PC-3 (cell line): ENCODE measurements at regions not wholly inside any gene's neighbourhood (a gene's known extent, or its start where the extent isn't known, plus 50 kb on each side); places are given as distances from the start of the nearest gene placed in this dataset.

Experiments used
- ATAC-seq: fragments of 200-7000 bp; cut with Tn5 transposase; 2 replicates; pipeline ENCODE4 v1.9.1; 2020; ENCODE audit warnings: mild to moderate bottlenecking, moderate library complexity
- BruUV-seq: library from RNA; stranded (reverse); fragments of 400-500 nt; replicated peaks from 2 replicates; lab custom pipeline; 2021; lab: Mats Ljungman, UMichigan
- CTCF ChIA-PET: fragments of 300-600 bp; sonication (Branson Sonifier 250); formaldehyde crosslinking; loops from one replicate; lab custom pipeline; 2022; ENCODE audit warnings: antibody characterized with exemption; lab: Charles Lee
- POLR2A ChIA-PET: fragments of 300-600 bp; sonication (Branson Sonifier 250); formaldehyde crosslinking; loops from one replicate; lab custom pipeline; 2022; ENCODE audit warnings: antibody characterized with exemption; ENCODE audit not compliant: unreplicated experiment; lab: Charles Lee
- DNase-seq: peaks from one replicate; pipeline ENCODE4 v3.0.0-alpha.2; 2015
- H2AFZ ChIP-seq: fragments of 300-600 bp; sonication (generic); 2 replicates; pipeline ENCODE4 v1.6.0; 2016; ENCODE audit warnings: antibody characterized with exemption, low read length
- H3F3A ChIP-seq: fragments of 300-600 bp; sonication (generic); one replicate; pipeline ENCODE4 v1.6.0; 2017; ENCODE audit warnings: antibody characterized with exemption, low read length, control low read depth, mild to moderate bottlenecking; ENCODE audit not compliant: unreplicated experiment
- H3K27ac ChIP-seq: fragments of 300-600 bp; sonication (generic); 2 replicates; pipeline ENCODE4 v1.5.1; 2016; ENCODE audit warnings: mild to moderate bottlenecking, low read length
- H3K27me3 ChIP-seq: fragments of 300-600 bp; sonication (generic); 2 replicates; pipeline ENCODE4 v1.6.1; 2016; ENCODE audit warnings: low read length, mixed read lengths
- H3K36me3 ChIP-seq: fragments of 300-600 bp; sonication (generic); 2 replicates; pipeline ENCODE4 v1.6.1; 2016; ENCODE audit warnings: low read depth, mixed run types, low read length, mixed read lengths
- H3K4me1 ChIP-seq: fragments of 300-600 bp; sonication (generic); 2 replicates; pipeline ENCODE4 v1.5.1; 2016; ENCODE audit warnings: low read length; ENCODE audit not compliant: insufficient read depth
- H3K4me2 ChIP-seq: fragments of 300-600 bp; sonication (generic); 2 replicates; pipeline ENCODE4 v1.6.0; 2016; ENCODE audit warnings: low read length
- H3K4me3 ChIP-seq: fragments of 300-600 bp; sonication (generic); 2 replicates; pipeline ENCODE4 v1.5.1; 2016; ENCODE audit warnings: mild to moderate bottlenecking, low read length, mixed read lengths
- H3K79me2 ChIP-seq: fragments of 300-600 bp; sonication (generic); 2 replicates; pipeline ENCODE4 v1.6.1; 2017; ENCODE audit warnings: low read length, mixed read lengths
- H3K9ac ChIP-seq: fragments of 300-600 bp; sonication (generic); 2 replicates; pipeline ENCODE4 v1.6.0; 2016; ENCODE audit warnings: mild to moderate bottlenecking, low read length
- H3K9me2 ChIP-seq: fragments of 300-600 bp; sonication (generic); replicated peaks from 2 replicates; pipeline ENCODE4 v1.6.1; 2016; ENCODE audit warnings: mixed run types, low read length, mixed read lengths
- H3K9me3 ChIP-seq: fragments of 300-600 bp; sonication (generic); 2 replicates; pipeline ENCODE4 v1.6.1; 2016; ENCODE audit warnings: low read length, mixed read lengths
- H4K20me1 ChIP-seq: fragments of 300-600 bp; sonication (generic); 2 replicates; pipeline ENCODE4 v1.6.1; 2016; ENCODE audit warnings: low read length, mixed read lengths
- CTCF ChIP-seq: fragments of 300-600 bp; sonication (generic); conservative IDR thresholded peaks from 2 replicates; pipeline ENCODE4 v1.5.1; 2017; ENCODE audit warnings: antibody characterized with exemption, low read depth, mild to moderate bottlenecking, low read length
- EZH2 ChIP-seq: fragments of 300-600 bp; sonication (generic); IDR thresholded peaks from one replicate; pipeline ENCODE4 v1.6.1; 2017; ENCODE audit warnings: antibody characterized with exemption, mild to moderate bottlenecking, low read length; ENCODE audit not compliant: unreplicated experiment
- EZH2phosphoT487 ChIP-seq: fragments of 300-600 bp; sonication (generic); IDR thresholded peaks from 2 replicates; pipeline ENCODE4 v1.6.1; 2018; ENCODE audit warnings: mild to moderate bottlenecking, antibody characterized with exemption, low read length, borderline replicate concordance
- intact Hi-C: fragments of 100-400 bp; cut with micrococcal nuclease; formaldehyde crosslinking; loops from 2 replicates; pipeline ENCODE4 v1.9.0; 2023

GRCh38 chrX:7446815-7447214 lies 298.9 kb upstream of the PUDP start:
- CTCF ChIA-PET, result no interaction called here
- H3K27ac ChIP-seq, result peak overlapping the region; percentile 34; the same call in 1 of the 2 replicates

DNA sequence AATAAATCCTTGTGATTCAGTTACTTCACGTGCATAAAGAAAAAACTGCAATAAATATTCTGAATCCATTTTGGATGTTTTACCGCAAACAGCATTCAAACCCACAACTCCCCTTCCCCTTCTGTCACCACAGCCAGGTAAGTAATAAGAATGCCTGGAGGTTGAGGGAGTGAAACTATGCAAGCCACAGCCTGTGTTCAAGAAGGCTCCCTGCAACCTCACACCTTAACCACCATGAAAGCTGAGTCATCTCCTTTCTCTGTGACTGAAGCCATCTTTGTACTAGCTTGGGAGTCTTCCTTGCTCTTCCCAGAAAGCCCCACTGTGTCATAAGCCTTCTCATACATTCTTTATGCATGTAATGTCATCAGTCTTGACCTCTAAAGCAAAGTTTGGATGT lies 297.0 kb upstream of the PUDP start:
- TF ChIP-seq CTCF, result no peak
- no peak for TF ChIP-seq EZH2phosphoT487
- no peak for TF ChIP-seq EZH2
- POLR2A ChIA-PET, result no interaction called here
- BruUV-seq, result no TSS peak
- CTCF ChIA-PET, result no interaction called here
- no peak overlapping the region for H3K27ac ChIP-seq
- no peak overlapping the region for H3K4me3 ChIP-seq
- DNase-seq (peak; percentile 59), ATAC-seq (no peak)
- intact Hi-C loops, result no loop called here
- peaks cover 13% of the 10 kb centered on the region for H3K4me1 ChIP-seq
- no peak overlapping the region for H3K9ac ChIP-seq
- H3K4me2 ChIP-seq, result no peak overlapping the region
- H3K27me3 ChIP-seq, result no peaks in the 10 kb centered on the region
- H3F3A ChIP-seq, result no peaks in the 10 kb centered on the region
- no peaks in the 10 kb centered on the region for H3K79me2 ChIP-seq
- no peak overlapping the region for H2AFZ ChIP-seq
- H3K36me3 ChIP-seq, result no peaks in the 10 kb centered on the region
- no peaks in the 10 kb centered on the region for H3K9me3 ChIP-seq
- H3K9me2 ChIP-seq, result no peaks in the 10 kb centered on the region
- no peaks in the 10 kb centered on the region for H4K20me1 ChIP-seq

More at GRCh38 chrX:7446815-7447214, 298.9 kb upstream of the PUDP start:
- DNase-seq (peak; percentile 83), ATAC-seq (no peak)
- POLR2A ChIA-PET, result no interaction called here
- no peak for TF ChIP-seq CTCF
- TF ChIP-seq EZH2, result no peak
- TF ChIP-seq EZH2phosphoT487, result no peak
- Histone ChIP-seq H4K20me1 (no peaks in the 10 kb centered on the region), H3K9me2 (no peaks in the 10 kb centered on the region), H3K27me3 (no peaks in the 10 kb centered on the region), H2AFZ (no peak overlapping the region), H3K4me3 (no peak overlapping the region), H3K79me2 (no peaks in the 10 kb centered on the region), H3K4me1 (peaks cover 13% of the 10 kb centered on the region), H3F3A (no peaks in the 10 kb centered on the region), H3K9me3 (no peaks in the 10 kb centered on the region), H3K4me2 (0 out of 2 replicates have a peak overlapping the region, but pooled peaks have one; percentile 8), H3K36me3 (no peaks in the 10 kb centered on the region), H3K9ac (no peak overlapping the region)
- intact Hi-C loops, result no loop called here
- no TSS peak for BruUV-seq

DNA sequence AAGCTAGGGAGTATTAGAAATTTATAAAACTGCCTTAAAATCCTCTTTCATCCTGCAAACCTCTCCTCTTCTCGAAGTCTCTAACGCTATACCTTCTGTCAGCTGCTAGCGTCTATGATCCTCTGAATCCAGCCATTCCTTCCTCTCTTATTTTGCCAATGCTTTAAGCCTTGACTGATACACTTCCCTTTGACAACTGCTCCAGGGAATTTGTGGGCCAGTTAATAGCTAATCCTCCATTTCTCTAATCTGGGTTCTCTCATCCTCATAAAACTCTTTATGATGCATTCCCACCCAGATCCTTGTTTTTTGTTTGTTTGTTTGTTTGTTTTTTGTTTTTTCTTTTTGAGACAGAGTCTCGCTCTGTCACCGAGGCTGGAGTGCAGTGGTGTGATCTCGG lies 293.6 kb upstream of the PUDP start:
- H3K9ac ChIP-seq, result no peak overlapping the region
- no peak overlapping the region for H2AFZ ChIP-seq
- no peak overlapping the region for H3K4me3 ChIP-seq
- TF ChIP-seq EZH2, result no peak
- no peak for TF ChIP-seq EZH2phosphoT487
- TF ChIP-seq CTCF, result no peak
- H3K4me1 ChIP-seq, result peaks cover 5% of the 10 kb centered on the region
- H3K9me3 ChIP-seq, result no peaks in the 10 kb centered on the region
- DNase-seq (no peak), ATAC-seq (no peak)
- POLR2A ChIA-PET, result no interaction called here
- BruUV-seq, result no TSS peak
- intact Hi-C loops, result no loop called here
- no peaks in the 10 kb centered on the region for H3K27me3 ChIP-seq
- no peak overlapping the region for H3K4me2 ChIP-seq
- CTCF ChIA-PET, result no interaction called here
- no peak overlapping the region for H3K27ac ChIP-seq
- H3K79me2 ChIP-seq, result no peaks in the 10 kb centered on the region
- H4K20me1 ChIP-seq, result no peaks in the 10 kb centered on the region
- no peaks in the 10 kb centered on the region for H3K36me3 ChIP-seq
- H3F3A ChIP-seq, result no peaks in the 10 kb centered on the region
- H3K9me2 ChIP-seq, result no peaks in the 10 kb centered on the region
